OCI-LY1 (cell line): ENCODE measurements at regions not wholly inside any gene's neighbourhood (a gene's known extent, or its start where the extent isn't known, plus 50 kb on each side); places are given as distances from the start of the nearest gene placed in this dataset.
"Not testable (repeated sequence)": the region's sequence is repeated elsewhere in the genome, so short reads cannot be mapped to it uniquely, and the experiment has no call there.

Source experiments
- H2AFZ ChIP-seq: fragments of 200-600 bp; sonication (generic), shearing (Covaris generic); 2 replicates; pipeline ENCODE4 v1.6.0; 2014; ENCODE audit warnings: antibody characterized with exemption, mild to moderate bottlenecking, low read length
- H3F3A ChIP-seq: fragments of 200-600 bp; sonication (generic), shearing (Covaris generic); 2 replicates; pipeline ENCODE4 v1.6.0; 2014; ENCODE audit warnings: mild to moderate bottlenecking, antibody characterized with exemption, low read length, moderate library complexity; ENCODE audit not compliant: insufficient read depth
- H3K27ac ChIP-seq: fragments of 200-600 bp; sonication (generic); 2 replicates; pipeline ENCODE4 v1.5.1; 2014; ENCODE audit warnings: low read length, mixed run types, mild to moderate bottlenecking, low read depth; ENCODE audit not compliant: poor library complexity, severe bottlenecking
- H3K27me3 ChIP-seq: fragments of 200-600 bp; sonication (generic); 2 replicates; pipeline ENCODE4 v1.6.0; 2014; ENCODE audit warnings: antibody characterized with exemption, mild to moderate bottlenecking, low read length, moderate library complexity; ENCODE audit not compliant: insufficient read depth
- H3K36me3 ChIP-seq: fragments of 200-600 bp; sonication (generic); 2 replicates; pipeline ENCODE4 v1.6.1; 2014; ENCODE audit warnings: mild to moderate bottlenecking, antibody characterized with exemption, low read length, moderate library complexity, mixed read lengths; ENCODE audit not compliant: insufficient read depth
- H3K4me1 ChIP-seq: fragments of 200-600 bp; sonication (generic); 2 replicates; pipeline ENCODE4 v1.5.1; 2014; ENCODE audit warnings: mild to moderate bottlenecking, low read length, moderate library complexity; ENCODE audit not compliant: insufficient read depth, severe bottlenecking
- H3K4me2 ChIP-seq: fragments of 200-600 bp; sonication (generic), shearing (Covaris generic); 2 replicates; pipeline ENCODE4 v1.6.1; 2014; ENCODE audit warnings: low read length
- H3K4me3 ChIP-seq: fragments of 200-600 bp; sonication (generic); 2 replicates; pipeline ENCODE4 v1.5.1; 2014; ENCODE audit warnings: low read length, low read depth, mild to moderate bottlenecking, mixed read lengths; ENCODE audit not compliant: poor library complexity, severe bottlenecking
- H3K79me2 ChIP-seq: fragments of 200-600 bp; shearing (Covaris generic); 2 replicates; pipeline ENCODE4 v1.6.1; 2016; ENCODE audit warnings: mixed run types, low read length, mixed read lengths; ENCODE audit not compliant: insufficient read depth
- H3K9ac ChIP-seq: fragments of 200-600 bp; sonication (generic), shearing (Covaris generic); 2 replicates; pipeline ENCODE4 v1.6.1; 2014; ENCODE audit warnings: mild to moderate bottlenecking, low read length, mixed read lengths
- H3K9me2 ChIP-seq: fragments of 200-600 bp; sonication (generic), shearing (Covaris generic); 2 replicates; pipeline ENCODE4 v1.6.1; 2014; ENCODE audit warnings: low read depth, mild to moderate bottlenecking, low read length, mixed read lengths
- H3K9me3 ChIP-seq: fragments of 200-600 bp; shearing (Covaris generic); 2 replicates; pipeline ENCODE4 v1.6.1; 2014; ENCODE audit warnings: low read length, mixed read lengths
- H4K20me1 ChIP-seq: fragments of 200-600 bp; sonication (generic), shearing (Covaris generic); 2 replicates; pipeline ENCODE4 v1.6.0; 2016; ENCODE audit warnings: mild to moderate bottlenecking, low read length; ENCODE audit not compliant: insufficient read depth
- CTCF ChIP-seq: fragments of 200-600 bp; sonication (generic), shearing (Covaris generic); IDR thresholded peaks from 2 replicates; pipeline ENCODE4 v1.5.1; 2017; ENCODE audit warnings: mild to moderate bottlenecking, antibody characterized with exemption, low read length, moderate library complexity, mixed read lengths
- EZH2 ChIP-seq: fragments of 200-600 bp; sonication (generic), shearing (Covaris generic); IDR thresholded peaks from 2 replicates; pipeline ENCODE4 v1.8.0; 2017; ENCODE audit warnings: borderline replicate concordance, mixed run types, mild to moderate bottlenecking, antibody characterized with exemption, low read length, moderate library complexity, mixed read lengths

GRCh38 chr6:55101157-55101556 is 73.2 kb upstream of the HCRTR2 start:
- H3K9ac ChIP-seq = no peak overlapping the region
- H3K79me2 ChIP-seq = no peaks in the 10 kb centered on the region
- H2AFZ ChIP-seq = no peak overlapping the region
- no peak overlapping the region for H3K4me3 ChIP-seq
- no peaks in the 10 kb centered on the region for H3K36me3 ChIP-seq
- TF ChIP-seq CTCF (no peak), EZH2 (no peak)
- H3K4me2 ChIP-seq = no peak overlapping the region
- H3K9me3 ChIP-seq = no peaks in the 10 kb centered on the region
- no peaks in the 10 kb centered on the region for H3K9me2 ChIP-seq
- H4K20me1 ChIP-seq = no peaks in the 10 kb centered on the region
- no peak overlapping the region for H3K27ac ChIP-seq
- H3K4me1 ChIP-seq = no peaks in the 10 kb centered on the region
- H3K27me3 ChIP-seq = no peaks in the 10 kb centered on the region
- no peaks in the 10 kb centered on the region for H3F3A ChIP-seq

DNA sequence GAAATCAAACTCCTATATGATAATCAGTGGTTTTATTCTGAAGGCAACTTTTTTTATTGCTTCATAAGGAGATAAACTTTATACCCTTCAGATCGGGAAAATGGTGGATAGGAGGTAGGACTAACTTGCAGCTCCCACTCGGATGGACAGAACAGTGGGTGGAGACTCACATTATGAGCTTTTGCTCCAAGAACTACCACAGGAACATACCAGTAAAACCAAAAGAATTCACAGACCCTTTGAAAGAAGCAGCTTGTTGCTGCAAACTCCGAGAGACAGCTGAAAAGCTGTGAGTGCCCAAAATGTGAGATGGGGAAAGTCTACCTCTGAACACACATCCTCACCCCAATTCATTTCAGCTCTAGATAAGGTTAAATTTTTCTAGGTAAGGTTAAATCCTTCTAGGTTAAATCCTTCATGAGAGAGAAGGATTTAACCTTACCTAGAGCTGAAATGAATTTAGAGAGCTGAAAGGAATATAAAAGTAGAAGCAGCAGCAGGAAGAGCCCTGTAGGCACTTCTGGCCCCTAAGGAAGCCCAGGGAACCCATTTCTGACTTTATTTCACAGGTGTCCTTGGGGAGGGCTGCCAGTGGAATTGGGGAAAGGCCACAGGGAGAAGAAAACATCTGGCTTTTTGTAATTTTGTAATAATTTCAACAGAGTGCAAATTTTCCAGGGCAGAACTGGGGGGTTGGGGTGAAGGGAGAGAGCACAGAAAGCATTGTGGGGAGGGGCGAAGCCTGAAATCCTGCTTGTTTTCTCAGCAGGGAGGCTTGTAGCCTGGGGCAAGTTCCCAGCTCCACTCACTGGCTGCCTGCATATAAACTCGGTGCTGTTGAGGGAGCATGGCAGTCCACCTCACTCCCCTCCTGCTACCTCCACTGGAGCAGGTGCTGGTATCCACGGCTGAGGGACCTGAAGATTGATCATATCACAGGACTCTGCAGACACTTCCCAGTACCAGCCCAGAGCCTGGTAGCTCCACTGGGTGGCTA is 65.9 kb upstream of the HCRTR2 start:
- H3K4me2 ChIP-seq = no peak overlapping the region
- no peak overlapping the region for H3K27ac ChIP-seq
- H3K9me3 ChIP-seq = no peaks in the 10 kb centered on the region
- H3K36me3 ChIP-seq = no peaks in the 10 kb centered on the region
- no peak for TF ChIP-seq CTCF
- TF ChIP-seq EZH2 = no peak
- no peaks in the 10 kb centered on the region for H3K9me2 ChIP-seq
- H3K4me3 ChIP-seq = no peak overlapping the region
- no peak overlapping the region for H3K9ac ChIP-seq
- H4K20me1 ChIP-seq = no peaks in the 10 kb centered on the region
- H3K27me3 ChIP-seq = no peaks in the 10 kb centered on the region
- H3F3A ChIP-seq = no peaks in the 10 kb centered on the region
- H2AFZ ChIP-seq = no peak overlapping the region
- H3K79me2 ChIP-seq = no peaks in the 10 kb centered on the region
- no peaks in the 10 kb centered on the region for H3K4me1 ChIP-seq

DNA sequence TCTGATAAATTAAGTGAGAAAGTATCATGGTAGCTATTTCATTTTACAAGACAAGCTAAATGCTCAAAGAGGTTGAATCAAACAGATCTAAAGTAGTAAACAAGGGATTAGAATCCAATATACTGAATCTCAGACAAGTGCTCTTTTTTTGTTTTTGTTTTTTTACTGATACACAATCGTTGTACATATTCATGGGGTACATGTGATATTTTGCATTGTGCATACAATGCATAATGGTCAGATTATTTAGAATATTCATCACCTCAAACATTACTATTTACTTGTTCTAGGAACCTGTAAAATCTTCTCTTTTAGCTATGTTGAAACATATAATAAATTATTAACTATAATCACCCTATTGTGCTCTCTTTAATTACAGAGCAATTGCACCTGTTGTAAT is 57.0 kb upstream of the HCRTR2 start:
- TF ChIP-seq CTCF = no peak
- no peak for TF ChIP-seq EZH2

DNA sequence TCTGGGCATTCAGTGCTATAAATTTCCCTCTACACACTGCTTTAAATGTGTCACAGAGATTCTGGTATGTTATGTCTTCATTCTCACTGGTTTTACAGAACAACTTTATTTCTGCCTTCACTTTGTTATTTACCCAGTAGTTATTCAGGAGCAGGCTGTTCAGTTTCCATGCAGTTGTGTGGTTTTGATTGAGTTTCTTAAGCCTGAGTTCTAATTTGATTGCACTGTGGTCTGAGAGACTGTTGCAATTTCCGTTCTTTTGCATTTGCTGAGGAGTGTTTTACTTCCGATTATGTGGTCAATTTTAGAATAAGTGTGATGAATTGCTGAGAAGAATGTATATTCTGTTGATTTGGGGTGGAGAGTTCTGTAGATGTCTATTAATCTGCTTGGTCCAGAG is 50.1 kb upstream of the HCRTR2 start:
- not testable (repeated sequence) for H3K79me2 ChIP-seq, H3K27me3 ChIP-seq, H3K9me2 ChIP-seq, H3K27ac ChIP-seq, H3F3A ChIP-seq, H2AFZ ChIP-seq, H4K20me1 ChIP-seq, H3K9me3 ChIP-seq, H3K4me3 ChIP-seq, H3K9ac ChIP-seq, H3K36me3 ChIP-seq, H3K4me1 ChIP-seq, H3K4me2 ChIP-seq

More for the DNA sequence above, 57.0 kb upstream of the HCRTR2 start:
- no peaks in the 10 kb centered on the region for H3K9me2 ChIP-seq
- H3K36me3 ChIP-seq = no peaks in the 10 kb centered on the region
- no peak overlapping the region for H2AFZ ChIP-seq
- H3K4me1 ChIP-seq = no peaks in the 10 kb centered on the region
- no peaks in the 10 kb centered on the region for H3K79me2 ChIP-seq
- H3K4me3 ChIP-seq = no peak overlapping the region
- no peak overlapping the region for H3K9ac ChIP-seq
- H3F3A ChIP-seq = no peaks in the 10 kb centered on the region
- no peak overlapping the region for H3K27ac ChIP-seq
- no peaks in the 10 kb centered on the region for H3K9me3 ChIP-seq
- no peaks in the 10 kb centered on the region for H3K27me3 ChIP-seq
- H3K4me2 ChIP-seq = no peak overlapping the region
- no peaks in the 10 kb centered on the region for H4K20me1 ChIP-seq
